WTC11 (cell line): ENCODE measurements at regions not wholly inside any gene's neighbourhood (a gene's known extent, or its start where the extent isn't known, plus 50 kb on each side); places are given as distances from the start of the nearest gene placed in this dataset.

Experiments
- ESRRA ChIP-seq: sonication (generic); formaldehyde crosslinking; IDR thresholded peaks from 2 replicates; pipeline ENCODE4 v1.8.1; 2022; ENCODE audit warnings: mild to moderate bottlenecking, missing genetic modification reagents, borderline replicate concordance
- ETV6 ChIP-seq: sonication (generic); formaldehyde crosslinking; IDR thresholded peaks from 2 replicates; pipeline ENCODE4 v1.8.1; 2022; ENCODE audit warnings: mild to moderate bottlenecking, missing genetic modification reagents
- JUN ChIP-seq: sonication (generic); formaldehyde crosslinking; IDR thresholded peaks from 2 replicates; pipeline ENCODE4 v1.8.0; 2023; ENCODE audit warnings: mild to moderate bottlenecking, missing genetic modification reagents
- NFE2L1 ChIP-seq: sonication (generic); formaldehyde crosslinking; IDR thresholded peaks from 2 replicates; pipeline ENCODE4 v1.8.1; 2023; ENCODE audit warnings: missing genetic modification reagents
- SMAD3 ChIP-seq: sonication (generic); formaldehyde crosslinking; IDR thresholded peaks from 2 replicates; pipeline ENCODE4 v1.8.0; 2022; ENCODE audit warnings: missing genetic modification reagents, mild to moderate bottlenecking, borderline replicate concordance
- SP1 ChIP-seq: sonication (generic); formaldehyde crosslinking; conservative IDR thresholded peaks from 2 replicates; pipeline ENCODE4 v1.8.1; 2022; ENCODE audit warnings: missing genetic modification reagents
- ZNF263 ChIP-seq: sonication (generic); formaldehyde crosslinking; IDR thresholded peaks from 2 replicates; pipeline ENCODE4 v1.8.1; 2022; ENCODE audit warnings: low read depth, mild to moderate bottlenecking, moderate library complexity, missing genetic modification reagents
- TF ChIP-seq, protein P1 (sequence below): fragments of 200-600 bp; IDR thresholded peaks from 2 replicates; pipeline ENCODE4 v1.8.0; 2022; ENCODE audit warnings: antibody characterized with exemption
- TF ChIP-seq, protein P2 (sequence below): sonication (generic); formaldehyde crosslinking; IDR thresholded peaks from 2 replicates; pipeline ENCODE4 v1.8.1; 2023; ENCODE audit warnings: mild to moderate bottlenecking, missing genetic modification reagents, borderline replicate concordance
- TF ChIP-seq, protein P3 (sequence below): sonication (generic); formaldehyde crosslinking; IDR thresholded peaks from 2 replicates; pipeline ENCODE4 v1.8.0; 2022; ENCODE audit warnings: mild to moderate bottlenecking, missing genetic modification reagents
- TF ChIP-seq, protein P4 (sequence below): sonication (generic); formaldehyde crosslinking; IDR thresholded peaks from 2 replicates; pipeline ENCODE4 v1.8.0; 2022; ENCODE audit warnings: mild to moderate bottlenecking, missing genetic modification reagents
- TF ChIP-seq, protein P5 (sequence below): fragments of 250-450 bp; sonication (Bioruptor Pico); IDR thresholded peaks from 2 replicates; pipeline ENCODE4 v1.9.0; 2021; ENCODE audit warnings: mild to moderate bottlenecking, borderline replicate concordance
- TF ChIP-seq, protein P6 (sequence below): sonication (generic); formaldehyde crosslinking; IDR thresholded peaks from 2 replicates; pipeline ENCODE4 v1.8.1; 2022; ENCODE audit warnings: low read depth, missing genetic modification reagents, borderline replicate concordance

DNA sequence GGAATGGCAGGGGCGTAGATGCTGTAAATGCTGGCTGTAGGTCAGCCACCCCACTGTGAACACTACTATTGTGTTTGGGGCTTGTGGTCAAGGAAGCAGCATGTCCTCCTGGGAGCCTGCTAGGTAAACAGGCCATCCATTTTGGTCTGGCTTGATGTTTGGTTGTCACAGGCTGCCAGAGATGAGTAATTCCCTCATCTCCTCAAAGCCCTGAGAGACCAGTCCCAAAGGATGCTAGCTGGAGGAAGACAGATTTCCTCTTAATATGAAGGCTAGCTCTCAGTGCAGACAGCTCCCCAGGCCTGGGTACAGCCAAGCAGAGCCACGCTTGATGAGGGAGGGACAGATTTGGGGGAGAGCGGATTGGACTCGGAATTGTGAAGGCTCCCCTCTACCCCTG is 72.5 kb upstream of the MAP1B start:
- TF ChIP-seq, protein P1, sequence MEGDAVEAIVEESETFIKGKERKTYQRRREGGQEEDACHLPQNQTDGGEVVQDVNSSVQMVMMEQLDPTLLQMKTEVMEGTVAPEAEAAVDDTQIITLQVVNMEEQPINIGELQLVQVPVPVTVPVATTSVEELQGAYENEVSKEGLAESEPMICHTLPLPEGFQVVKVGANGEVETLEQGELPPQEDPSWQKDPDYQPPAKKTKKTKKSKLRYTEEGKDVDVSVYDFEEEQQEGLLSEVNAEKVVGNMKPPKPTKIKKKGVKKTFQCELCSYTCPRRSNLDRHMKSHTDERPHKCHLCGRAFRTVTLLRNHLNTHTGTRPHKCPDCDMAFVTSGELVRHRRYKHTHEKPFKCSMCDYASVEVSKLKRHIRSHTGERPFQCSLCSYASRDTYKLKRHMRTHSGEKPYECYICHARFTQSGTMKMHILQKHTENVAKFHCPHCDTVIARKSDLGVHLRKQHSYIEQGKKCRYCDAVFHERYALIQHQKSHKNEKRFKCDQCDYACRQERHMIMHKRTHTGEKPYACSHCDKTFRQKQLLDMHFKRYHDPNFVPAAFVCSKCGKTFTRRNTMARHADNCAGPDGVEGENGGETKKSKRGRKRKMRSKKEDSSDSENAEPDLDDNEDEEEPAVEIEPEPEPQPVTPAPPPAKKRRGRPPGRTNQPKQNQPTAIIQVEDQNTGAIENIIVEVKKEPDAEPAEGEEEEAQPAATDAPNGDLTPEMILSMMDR: no peak
- TF ChIP-seq, protein P2, sequence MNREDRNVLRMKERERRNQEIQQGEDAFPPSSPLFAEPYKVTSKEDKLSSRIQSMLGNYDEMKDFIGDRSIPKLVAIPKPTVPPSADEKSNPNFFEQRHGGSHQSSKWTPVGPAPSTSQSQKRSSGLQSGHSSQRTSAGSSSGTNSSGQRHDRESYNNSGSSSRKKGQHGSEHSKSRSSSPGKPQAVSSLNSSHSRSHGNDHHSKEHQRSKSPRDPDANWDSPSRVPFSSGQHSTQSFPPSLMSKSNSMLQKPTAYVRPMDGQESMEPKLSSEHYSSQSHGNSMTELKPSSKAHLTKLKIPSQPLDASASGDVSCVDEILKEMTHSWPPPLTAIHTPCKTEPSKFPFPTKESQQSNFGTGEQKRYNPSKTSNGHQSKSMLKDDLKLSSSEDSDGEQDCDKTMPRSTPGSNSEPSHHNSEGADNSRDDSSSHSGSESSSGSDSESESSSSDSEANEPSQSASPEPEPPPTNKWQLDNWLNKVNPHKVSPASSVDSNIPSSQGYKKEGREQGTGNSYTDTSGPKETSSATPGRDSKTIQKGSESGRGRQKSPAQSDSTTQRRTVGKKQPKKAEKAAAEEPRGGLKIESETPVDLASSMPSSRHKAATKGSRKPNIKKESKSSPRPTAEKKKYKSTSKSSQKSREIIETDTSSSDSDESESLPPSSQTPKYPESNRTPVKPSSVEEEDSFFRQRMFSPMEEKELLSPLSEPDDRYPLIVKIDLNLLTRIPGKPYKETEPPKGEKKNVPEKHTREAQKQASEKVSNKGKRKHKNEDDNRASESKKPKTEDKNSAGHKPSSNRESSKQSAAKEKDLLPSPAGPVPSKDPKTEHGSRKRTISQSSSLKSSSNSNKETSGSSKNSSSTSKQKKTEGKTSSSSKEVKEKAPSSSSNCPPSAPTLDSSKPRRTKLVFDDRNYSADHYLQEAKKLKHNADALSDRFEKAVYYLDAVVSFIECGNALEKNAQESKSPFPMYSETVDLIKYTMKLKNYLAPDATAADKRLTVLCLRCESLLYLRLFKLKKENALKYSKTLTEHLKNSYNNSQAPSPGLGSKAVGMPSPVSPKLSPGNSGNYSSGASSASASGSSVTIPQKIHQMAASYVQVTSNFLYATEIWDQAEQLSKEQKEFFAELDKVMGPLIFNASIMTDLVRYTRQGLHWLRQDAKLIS (CRISPR knock-in tag): no peak
- TF ChIP-seq, protein P3, sequence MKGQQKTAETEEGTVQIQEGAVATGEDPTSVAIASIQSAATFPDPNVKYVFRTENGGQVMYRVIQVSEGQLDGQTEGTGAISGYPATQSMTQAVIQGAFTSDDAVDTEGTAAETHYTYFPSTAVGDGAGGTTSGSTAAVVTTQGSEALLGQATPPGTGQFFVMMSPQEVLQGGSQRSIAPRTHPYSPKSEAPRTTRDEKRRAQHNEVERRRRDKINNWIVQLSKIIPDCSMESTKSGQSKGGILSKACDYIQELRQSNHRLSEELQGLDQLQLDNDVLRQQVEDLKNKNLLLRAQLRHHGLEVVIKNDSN (CRISPR knock-in tag): no peak
- no peak for TF ChIP-seq SP1 (CRISPR knock-in tag)
- no peak for TF ChIP-seq NFE2L1 (CRISPR knock-in tag)
- TF ChIP-seq, protein P4, sequence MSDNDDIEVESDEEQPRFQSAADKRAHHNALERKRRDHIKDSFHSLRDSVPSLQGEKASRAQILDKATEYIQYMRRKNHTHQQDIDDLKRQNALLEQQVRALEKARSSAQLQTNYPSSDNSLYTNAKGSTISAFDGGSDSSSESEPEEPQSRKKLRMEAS: no peak
- TF ChIP-seq, protein P5, sequence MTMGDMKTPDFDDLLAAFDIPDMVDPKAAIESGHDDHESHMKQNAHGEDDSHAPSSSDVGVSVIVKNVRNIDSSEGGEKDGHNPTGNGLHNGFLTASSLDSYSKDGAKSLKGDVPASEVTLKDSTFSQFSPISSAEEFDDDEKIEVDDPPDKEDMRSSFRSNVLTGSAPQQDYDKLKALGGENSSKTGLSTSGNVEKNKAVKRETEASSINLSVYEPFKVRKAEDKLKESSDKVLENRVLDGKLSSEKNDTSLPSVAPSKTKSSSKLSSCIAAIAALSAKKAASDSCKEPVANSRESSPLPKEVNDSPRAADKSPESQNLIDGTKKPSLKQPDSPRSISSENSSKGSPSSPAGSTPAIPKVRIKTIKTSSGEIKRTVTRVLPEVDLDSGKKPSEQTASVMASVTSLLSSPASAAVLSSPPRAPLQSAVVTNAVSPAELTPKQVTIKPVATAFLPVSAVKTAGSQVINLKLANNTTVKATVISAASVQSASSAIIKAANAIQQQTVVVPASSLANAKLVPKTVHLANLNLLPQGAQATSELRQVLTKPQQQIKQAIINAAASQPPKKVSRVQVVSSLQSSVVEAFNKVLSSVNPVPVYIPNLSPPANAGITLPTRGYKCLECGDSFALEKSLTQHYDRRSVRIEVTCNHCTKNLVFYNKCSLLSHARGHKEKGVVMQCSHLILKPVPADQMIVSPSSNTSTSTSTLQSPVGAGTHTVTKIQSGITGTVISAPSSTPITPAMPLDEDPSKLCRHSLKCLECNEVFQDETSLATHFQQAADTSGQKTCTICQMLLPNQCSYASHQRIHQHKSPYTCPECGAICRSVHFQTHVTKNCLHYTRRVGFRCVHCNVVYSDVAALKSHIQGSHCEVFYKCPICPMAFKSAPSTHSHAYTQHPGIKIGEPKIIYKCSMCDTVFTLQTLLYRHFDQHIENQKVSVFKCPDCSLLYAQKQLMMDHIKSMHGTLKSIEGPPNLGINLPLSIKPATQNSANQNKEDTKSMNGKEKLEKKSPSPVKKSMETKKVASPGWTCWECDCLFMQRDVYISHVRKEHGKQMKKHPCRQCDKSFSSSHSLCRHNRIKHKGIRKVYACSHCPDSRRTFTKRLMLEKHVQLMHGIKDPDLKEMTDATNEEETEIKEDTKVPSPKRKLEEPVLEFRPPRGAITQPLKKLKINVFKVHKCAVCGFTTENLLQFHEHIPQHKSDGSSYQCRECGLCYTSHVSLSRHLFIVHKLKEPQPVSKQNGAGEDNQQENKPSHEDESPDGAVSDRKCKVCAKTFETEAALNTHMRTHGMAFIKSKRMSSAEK (CRISPR knock-in tag): no peak
- TF ChIP-seq, protein P6, sequence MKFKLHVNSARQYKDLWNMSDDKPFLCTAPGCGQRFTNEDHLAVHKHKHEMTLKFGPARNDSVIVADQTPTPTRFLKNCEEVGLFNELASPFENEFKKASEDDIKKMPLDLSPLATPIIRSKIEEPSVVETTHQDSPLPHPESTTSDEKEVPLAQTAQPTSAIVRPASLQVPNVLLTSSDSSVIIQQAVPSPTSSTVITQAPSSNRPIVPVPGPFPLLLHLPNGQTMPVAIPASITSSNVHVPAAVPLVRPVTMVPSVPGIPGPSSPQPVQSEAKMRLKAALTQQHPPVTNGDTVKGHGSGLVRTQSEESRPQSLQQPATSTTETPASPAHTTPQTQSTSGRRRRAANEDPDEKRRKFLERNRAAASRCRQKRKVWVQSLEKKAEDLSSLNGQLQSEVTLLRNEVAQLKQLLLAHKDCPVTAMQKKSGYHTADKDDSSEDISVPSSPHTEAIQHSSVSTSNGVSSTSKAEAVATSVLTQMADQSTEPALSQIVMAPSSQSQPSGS (CRISPR knock-in tag): no peak
- TF ChIP-seq JUN (CRISPR knock-in tag): no peak
- no peak for TF ChIP-seq SMAD3 (CRISPR knock-in tag)
- TF ChIP-seq ETV6: no peak
- no peak for TF ChIP-seq ZNF263 (CRISPR knock-in tag)
- no peak for TF ChIP-seq ESRRA
